Midbrain (tissue), 1 donor: ENCODE measurements at regions not wholly inside any gene's neighbourhood (a gene's known extent, or its start where the extent isn't known, plus 50 kb on each side); places are given as distances from the start of the nearest gene placed in this dataset.
"Not testable (repeated sequence)": the region's sequence is repeated elsewhere in the genome, so short reads cannot be mapped to it uniquely, and the experiment has no call there.

Experiments used
- DNase-seq: peaks from one replicate; lab custom pipeline; 2025; lab: John Stamatoyannopoulos, UW

DNA sequence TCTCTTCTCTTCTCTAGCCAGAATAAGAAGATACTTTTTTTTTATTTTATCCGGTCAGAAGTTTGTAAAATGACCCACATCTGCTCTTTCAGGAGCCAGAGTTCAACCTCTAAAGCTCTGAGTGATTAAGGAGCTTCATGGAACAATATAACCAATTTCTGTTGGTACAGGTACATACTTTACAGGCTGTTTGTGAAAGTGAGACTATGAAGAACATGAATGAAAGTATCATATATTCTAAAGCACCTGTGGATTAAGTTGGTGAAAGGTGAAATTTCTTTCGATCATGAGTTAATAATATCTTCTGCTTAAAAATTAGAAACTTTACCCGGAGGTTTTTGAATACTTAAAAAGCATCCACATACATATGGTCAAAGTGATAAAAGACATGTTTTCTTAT lies 65.2 kb downstream of the DMRT2 start:
- no peak for DNase-seq

DNA sequence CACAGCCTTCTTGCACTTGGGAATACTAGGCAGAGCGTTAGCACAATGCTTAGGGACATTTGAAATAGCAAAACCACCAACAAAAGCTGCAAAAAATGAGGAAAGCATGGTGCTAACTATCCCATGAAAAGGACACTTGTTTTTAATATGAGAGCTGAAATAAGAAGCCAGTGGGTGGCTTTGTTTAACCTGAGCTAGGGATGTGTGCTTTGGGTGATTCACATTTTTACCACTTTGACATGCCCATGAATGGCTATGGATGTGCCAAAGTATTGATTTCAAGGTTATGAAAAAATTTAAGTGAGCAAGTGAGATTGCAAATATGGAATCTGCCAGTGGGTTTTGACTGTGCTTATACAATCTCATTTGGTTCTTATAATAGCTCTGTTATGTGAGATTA lies 67.3 kb downstream of the DMRT2 start:
- no peak for DNase-seq

GRCh38 chr9:1120500-1121165 lies 70.5 kb downstream of the DMRT2 start:
- DNase-seq: no peak

GRCh38 chr9:1125741-1126140 lies 75.6 kb downstream of the DMRT2 start:
- DNase-seq: no peak

- DNase-seq: no peak
These were observed 77.9 kb downstream of the DMRT2 start for GRCh38 chr9:1128046-1128445.

- DNase-seq: no peak
These were observed 79.2 kb downstream of the DMRT2 start for GRCh38 chr9:1129382-1129781.

DNA sequence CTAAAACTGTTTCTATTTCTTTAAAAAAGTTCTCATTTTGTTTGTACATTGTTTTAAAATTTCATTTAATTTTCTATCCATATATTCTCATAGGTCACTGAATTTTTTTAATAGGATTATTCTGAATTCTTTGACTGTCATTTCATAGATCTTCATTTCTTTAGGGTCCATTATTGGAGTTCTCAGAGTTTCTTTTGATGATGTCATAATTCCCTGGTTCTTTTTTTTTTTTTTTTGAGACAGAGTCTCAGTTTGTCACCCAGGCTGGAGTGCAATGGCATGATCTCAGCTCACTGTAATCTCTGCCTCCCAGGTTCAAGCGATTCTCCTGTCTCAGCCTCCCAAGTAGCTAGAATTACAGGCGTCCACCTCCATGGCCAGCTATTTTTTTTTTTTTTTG lies 89.9 kb downstream of the DMRT2 start:
- DNase-seq: no peak

GRCh38 chr9:1151691-1152090 lies 101.5 kb downstream of the DMRT2 start:
- DNase-seq: no peak

- no peak for DNase-seq
These were observed 102.0 kb downstream of the DMRT2 start for GRCh38 chr9:1152171-1152570.

- no peak for DNase-seq
These were observed 104.6 kb downstream of the DMRT2 start for GRCh38 chr9:1154739-1155138.

GRCh38 chr9:1155602-1156001 lies 105.4 kb downstream of the DMRT2 start:
- no peak for DNase-seq

GRCh38 chr9:1156794-1157550 lies 106.8 kb downstream of the DMRT2 start:
- DNase-seq: no peak

GRCh38 chr9:1157836-1158235 lies 107.7 kb downstream of the DMRT2 start:
- DNase-seq: no peak

- DNase-seq: no peak
These were observed 120.8 kb downstream of the DMRT2 start for GRCh38 chr9:1170918-1171317.

DNA sequence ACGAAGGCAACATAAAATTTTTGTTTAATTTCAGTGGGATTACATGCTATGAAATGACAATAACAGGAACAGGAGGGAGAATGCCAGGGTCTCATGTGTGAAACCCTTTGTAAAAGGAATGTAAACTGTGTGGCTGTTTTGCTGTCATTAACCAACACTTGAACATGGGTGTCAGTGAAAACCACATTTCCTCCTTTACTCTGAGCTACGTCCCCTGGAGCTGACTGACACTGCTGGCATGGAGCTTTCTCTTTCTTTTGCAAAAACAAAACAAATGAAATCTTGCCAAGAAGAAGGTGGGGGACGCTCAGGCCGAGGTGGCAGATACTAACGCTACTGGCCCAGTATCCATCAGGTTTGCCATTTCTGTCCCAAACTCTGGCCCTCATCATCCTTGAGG lies 121.4 kb downstream of the DMRT2 start:
- DNase-seq: no peak

DNA sequence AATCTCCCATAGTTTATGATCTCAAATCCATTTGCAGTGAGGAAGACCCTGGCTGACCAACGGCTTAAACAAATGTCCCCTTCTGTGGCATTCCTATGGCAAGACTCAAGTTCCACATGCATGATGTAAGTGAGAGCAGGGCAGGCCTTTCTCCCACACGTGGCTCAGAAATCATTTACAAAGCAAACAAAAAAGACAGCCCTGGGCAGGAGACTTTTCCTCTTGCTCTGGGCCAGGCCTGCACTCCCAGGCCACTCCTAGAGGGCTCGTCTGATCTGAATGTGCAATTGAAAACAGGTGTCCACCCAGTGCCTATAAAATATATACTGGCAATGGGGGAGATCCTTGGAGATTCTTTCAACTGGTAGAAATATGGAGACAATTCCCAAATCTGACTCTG lies 123.1 kb downstream of the DMRT2 start:
- no peak for DNase-seq

DNA sequence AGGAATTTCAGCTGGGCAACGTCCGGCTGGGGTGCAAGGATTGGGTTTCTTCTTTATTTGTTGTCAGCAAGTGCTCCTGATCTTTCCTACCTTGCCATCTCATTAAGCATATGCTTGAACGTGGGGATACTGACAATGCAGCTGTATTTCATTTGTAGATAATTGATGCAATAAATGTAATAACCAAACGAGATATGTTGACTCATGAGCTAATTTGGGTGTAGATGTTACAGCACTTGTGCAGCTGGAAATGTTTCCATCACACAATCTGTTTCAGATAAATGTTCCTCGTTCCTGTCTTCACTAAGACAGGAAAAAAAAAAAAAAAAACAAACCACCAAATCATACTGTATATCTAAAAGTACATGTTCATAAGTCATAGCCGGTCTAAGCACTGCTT lies 123.8 kb downstream of the DMRT2 start:
- no peak for DNase-seq

DNA sequence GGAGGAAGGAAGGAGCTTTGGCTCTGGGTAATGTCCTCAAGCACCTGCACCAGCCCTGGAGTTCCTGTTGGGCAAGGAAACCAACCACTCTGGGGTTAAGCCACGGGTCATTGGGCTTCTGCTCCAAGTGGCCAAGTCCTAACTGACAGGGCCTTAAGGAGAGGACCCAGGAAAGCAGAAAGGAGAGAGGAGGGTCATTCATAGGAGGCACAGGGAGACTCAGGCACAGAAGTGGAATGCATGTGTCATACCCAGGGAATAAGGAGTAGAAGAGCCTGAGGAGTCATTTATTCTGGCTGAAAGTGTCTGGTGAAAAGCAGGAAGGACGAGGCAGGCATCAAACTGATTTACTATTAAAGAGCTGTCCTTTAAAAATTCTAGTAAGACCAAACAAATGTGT lies 129.2 kb downstream of the DMRT2 start:
- no peak for DNase-seq

GRCh38 chr9:1184146-1184545 lies 134.0 kb downstream of the DMRT2 start:
- DNase-seq: no peak

- not testable (repeated sequence) for DNase-seq
These were observed 137.0 kb downstream of the DMRT2 start for GRCh38 chr9:1187137-1187536.

GRCh38 chr9:1195636-1196035 lies 145.5 kb downstream of the DMRT2 start:
- DNase-seq: not testable (repeated sequence)

DNA sequence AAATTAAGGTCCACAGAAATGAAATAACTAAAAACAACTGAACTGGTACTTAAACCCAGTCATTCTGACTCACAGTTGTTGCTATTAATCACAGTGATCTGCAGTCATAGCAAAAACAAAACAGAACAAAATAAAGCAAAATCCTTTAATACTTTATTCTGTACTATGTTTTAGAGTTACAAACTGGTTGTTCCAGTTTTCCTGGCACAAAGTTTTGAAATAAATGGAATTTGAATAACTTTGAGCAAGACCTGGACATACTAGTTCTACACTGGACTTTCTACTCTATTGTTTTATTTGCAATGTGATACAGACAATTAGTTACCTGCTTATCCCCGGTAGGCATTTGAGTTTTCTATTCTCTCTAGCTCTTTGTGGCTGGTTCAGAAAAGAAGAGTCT lies 147.9 kb downstream of the DMRT2 start:
- no peak for DNase-seq

DNA sequence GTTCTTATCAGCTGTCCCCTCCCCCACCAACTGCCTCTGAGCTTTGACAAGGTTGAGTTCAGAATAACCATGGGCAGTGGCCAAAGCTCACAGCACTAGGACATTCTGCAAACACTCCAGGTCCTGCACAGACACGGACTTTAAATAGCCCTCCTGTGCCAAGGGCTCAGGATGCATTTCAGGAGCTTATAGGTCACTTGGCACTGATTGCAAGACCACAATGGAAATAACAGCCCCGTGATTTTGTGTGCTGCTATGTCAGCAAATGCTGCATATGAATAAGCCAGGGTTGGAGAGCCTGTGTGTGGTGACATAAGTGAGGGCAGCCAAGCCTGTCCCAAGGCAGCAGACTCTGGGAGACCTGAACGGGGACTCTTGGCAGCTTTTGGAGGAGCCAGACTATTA lies 150.7 kb downstream of the DMRT2 start:
- DNase-seq: no peak

- no peak for DNase-seq
These were observed 151.1 kb downstream of the DMRT2 start for GRCh38 chr9:1201262-1201661.
